ENCODE measurements at regions not wholly inside any gene's neighbourhood (a gene's known extent, or its start where the extent isn't known, plus 50 kb on each side); places are given as distances from the start of the nearest gene placed in this dataset.

DNA sequence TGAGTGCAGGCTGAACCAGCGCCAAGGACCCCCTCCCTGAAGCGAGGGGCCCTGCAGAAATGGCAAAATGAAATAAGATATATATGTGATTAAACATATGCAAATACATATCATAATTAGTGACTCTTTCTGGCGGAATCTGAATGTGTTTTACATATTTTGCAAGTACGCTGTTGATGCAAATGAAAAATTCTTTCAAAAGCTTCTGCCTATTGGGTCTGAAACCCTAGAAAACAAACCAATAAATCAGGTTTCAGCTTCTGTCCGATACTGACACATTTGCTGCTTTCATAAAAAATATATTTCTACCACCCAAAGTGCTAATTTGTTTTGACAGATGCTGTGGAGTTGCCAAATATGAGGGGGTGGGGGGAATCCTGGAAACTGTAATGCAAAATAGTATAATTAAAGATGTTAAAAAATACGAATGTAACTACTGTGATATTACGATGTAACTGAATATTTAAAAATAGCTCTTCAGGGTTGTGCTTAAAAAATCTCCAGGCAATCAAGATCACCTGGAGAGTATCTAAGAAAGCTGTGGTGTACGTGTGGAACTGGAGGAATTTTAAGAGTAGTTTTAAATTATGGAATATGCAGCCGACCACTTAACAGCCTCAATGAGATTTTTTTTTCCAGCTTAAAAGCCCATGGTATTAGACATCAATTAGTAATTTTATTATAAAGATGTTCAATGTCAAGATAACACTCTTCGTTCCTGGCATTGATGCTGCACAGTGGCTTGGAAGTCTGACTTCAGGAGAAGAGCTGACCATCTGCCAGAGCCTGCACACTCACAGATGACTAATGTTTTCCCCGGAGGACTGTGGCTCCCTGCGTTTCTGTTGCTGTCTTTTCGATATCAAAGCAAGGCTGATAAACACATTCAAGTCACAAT is 122.2 kb upstream of the RCN1 start:
- H3K27ac ChIP-seq, result no peak overlapping the region
- TF ChIP-seq, protein P1, sequence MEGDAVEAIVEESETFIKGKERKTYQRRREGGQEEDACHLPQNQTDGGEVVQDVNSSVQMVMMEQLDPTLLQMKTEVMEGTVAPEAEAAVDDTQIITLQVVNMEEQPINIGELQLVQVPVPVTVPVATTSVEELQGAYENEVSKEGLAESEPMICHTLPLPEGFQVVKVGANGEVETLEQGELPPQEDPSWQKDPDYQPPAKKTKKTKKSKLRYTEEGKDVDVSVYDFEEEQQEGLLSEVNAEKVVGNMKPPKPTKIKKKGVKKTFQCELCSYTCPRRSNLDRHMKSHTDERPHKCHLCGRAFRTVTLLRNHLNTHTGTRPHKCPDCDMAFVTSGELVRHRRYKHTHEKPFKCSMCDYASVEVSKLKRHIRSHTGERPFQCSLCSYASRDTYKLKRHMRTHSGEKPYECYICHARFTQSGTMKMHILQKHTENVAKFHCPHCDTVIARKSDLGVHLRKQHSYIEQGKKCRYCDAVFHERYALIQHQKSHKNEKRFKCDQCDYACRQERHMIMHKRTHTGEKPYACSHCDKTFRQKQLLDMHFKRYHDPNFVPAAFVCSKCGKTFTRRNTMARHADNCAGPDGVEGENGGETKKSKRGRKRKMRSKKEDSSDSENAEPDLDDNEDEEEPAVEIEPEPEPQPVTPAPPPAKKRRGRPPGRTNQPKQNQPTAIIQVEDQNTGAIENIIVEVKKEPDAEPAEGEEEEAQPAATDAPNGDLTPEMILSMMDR (IDR thresholded peaks at IDR 0.05), result no peak
- TF ChIP-seq ZFX (IDR thresholded peaks at IDR 0.05; ENCODE audit: borderline replicate concordance), result no peak

DNA sequence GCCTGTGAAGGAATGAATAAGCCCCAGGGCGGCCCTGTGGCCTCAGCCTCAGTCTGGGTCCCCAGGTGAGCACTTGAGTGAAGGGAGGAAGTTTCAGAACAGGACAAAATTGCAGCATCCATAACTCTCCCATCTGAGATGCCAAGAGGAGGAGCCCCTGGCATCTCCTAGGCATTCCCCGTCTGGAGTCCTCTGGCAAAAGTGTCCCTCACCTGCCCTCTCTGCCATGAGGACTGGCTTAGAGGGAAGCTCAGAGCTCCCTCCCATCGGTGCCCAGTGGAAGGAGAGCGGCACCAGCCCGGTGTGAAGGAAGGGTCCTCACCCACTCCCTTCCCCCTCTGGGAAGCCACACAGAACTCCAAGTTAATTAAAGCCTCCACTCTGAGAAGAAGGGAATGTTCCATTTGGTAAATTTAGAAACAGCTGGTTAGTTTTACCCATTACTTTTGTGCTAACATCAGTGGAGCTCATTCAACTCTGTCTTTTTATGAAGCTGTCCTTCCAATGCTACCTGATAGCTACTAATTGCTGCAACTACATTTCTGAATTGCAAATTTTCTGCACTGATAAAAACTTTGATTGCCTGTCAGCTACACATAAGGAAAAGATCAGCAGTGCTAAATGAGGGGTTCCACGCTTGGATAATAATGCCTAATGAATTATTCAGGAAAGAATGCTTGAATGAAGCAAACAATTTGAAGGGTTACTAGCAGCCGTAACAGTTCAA is 123.3 kb upstream of the RCN1 start:
- TF ChIP-seq ZFX (IDR thresholded peaks at IDR 0.05; ENCODE audit: borderline replicate concordance), result no peak
- TF ChIP-seq, protein P1 (IDR thresholded peaks at IDR 0.05), result no peak
- H3K27ac ChIP-seq, result no peak overlapping the region

- no peak overlapping the region for H3K27ac ChIP-seq
- no peak for TF ChIP-seq ZFX (IDR thresholded peaks at IDR 0.05; ENCODE audit: borderline replicate concordance)
These were observed 124.0 kb upstream of the RCN1 start for GRCh38 chr11:31966846-31967245.

DNA sequence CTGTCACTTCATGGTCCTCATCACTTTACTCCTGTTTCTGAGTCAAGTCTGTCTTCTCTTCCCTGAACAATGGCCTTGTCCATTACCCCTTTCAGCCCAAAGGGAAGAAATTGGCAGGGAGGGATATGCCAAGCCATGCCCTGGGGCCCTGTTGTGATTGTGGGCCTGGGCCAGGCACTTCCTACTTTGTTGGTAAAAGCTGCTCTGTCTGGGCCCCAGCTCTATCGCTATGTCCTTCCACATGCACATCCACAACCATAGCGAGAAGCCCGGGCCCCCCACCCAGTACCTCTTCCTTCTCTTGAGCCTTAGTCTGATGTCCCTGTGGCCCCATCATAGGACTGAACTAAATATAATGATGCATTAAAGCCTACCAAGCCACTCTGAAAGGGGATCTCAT is 126.7 kb upstream of the RCN1 start:
- no peak for TF ChIP-seq ZFX (IDR thresholded peaks at IDR 0.05; ENCODE audit: borderline replicate concordance)
- TF ChIP-seq, protein P1 (IDR thresholded peaks at IDR 0.05), result no peak
- H3K27ac ChIP-seq, result no peak overlapping the region

DNA sequence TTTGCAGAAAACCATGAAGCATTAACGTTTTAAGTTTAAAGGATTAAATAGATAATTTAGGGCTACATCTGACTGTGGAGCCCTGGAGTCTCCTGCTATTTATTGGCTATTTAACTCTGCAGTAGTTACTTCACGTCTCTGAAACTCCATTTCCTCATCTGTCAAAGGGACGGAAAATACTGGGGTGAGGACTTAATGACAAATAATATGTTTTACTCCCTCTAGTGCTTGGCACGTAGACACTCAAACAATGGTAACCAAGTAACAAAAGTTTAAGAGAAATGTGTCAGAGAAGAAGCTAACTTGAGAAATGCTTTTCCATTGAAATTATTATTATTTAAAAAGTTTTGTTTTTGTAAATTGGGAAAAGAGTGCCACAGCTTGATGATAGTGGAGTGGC is 130.7 kb upstream of the RCN1 start:
- TF ChIP-seq ZFX (IDR thresholded peaks at IDR 0.05; ENCODE audit: borderline replicate concordance), result no peak
- TF ChIP-seq, protein P1 (IDR thresholded peaks at IDR 0.05), result no peak
- H3K27ac ChIP-seq, result no peak overlapping the region

GRCh38 chr11:31959716-31960115 is 131.2 kb upstream of the RCN1 start:
- H3K27ac ChIP-seq, result no peak overlapping the region
- no peak for TF ChIP-seq ZFX (IDR thresholded peaks at IDR 0.05; ENCODE audit: borderline replicate concordance)
- TF ChIP-seq, protein P1 (IDR thresholded peaks at IDR 0.05), result no peak

DNA sequence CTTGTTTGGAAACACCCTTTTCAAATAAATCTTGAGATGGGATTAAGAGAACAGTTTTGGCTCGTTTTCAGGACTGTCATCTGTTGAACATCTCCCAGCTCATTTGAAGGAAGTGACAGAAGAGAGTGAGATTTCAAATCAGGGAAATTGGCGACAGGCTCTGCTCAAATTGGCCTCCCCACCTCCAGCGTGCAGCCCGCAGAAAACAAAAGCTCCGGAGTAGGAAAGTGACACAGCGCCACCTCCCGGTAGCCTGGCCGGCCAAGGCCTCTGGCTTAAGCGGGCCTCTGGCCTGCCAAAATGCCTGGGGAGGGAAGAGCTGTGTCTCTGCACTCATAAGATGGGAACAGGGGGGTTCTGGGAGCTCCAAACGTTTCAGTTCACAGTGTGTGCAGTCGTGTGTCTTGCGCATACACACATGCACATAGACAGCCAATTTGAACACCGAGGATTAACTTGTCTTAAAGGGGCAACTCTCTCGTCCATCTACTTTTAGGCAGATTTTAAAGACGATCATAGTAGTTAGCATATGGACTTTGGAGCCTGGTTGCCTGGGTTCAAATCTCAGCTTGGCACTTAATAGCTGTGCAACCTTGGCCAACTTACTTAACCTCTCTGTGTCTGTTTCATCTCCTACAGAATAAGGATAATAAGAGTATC is 132.7 kb upstream of the RCN1 start:
- H3K27ac ChIP-seq, result no peak overlapping the region
- TF ChIP-seq, protein P1 (IDR thresholded peaks at IDR 0.05), result peak; percentile 94
- TF ChIP-seq ZFX (IDR thresholded peaks at IDR 0.05; ENCODE audit: borderline replicate concordance), result no peak

All from 22Rv1 (cell line).